ENCODE measurements at regions not wholly inside any gene's neighbourhood (a gene's known extent, or its start where the extent isn't known, plus 50 kb on each side); places are given as distances from the start of the nearest gene placed in this dataset.

- Histone ChIP-seq H3K27me3 (no peaks in the 10 kb centered on the region), H3K4me3 (no peak overlapping the region), H3K4me1 (no peaks in the 10 kb centered on the region), H3K36me3 (no peaks in the 10 kb centered on the region), H3K9me3 (peaks cover 0 to 2% of the 10 kb centered on the region in 2 donors), H3K27ac (no peak overlapping the region)
- intact Hi-C loops (cut with DNase I), result no loop called here
- TF ChIP-seq CTCF (IDR thresholded peaks at IDR 0.05), result no peak
- no peak for DNase-seq
- no peak for ATAC-seq
Observed at GRCh38 chr2:123370186-123370585, 654.9 kb upstream of the CNTNAP5 start.

- peaks cover 0 to 2% of the 10 kb centered on the region in 2 donors for H3K9me3 ChIP-seq
- DNase-seq, result no peak
Observed at GRCh38 chr2:123371535-123371934, 653.6 kb upstream of the CNTNAP5 start.

GRCh38 chr2:123380370-123380935 lies 644.6 kb upstream of the CNTNAP5 start:
- Histone ChIP-seq H3K4me3 (no peak overlapping the region), H3K9me3 (peaks cover 0 to 13% of the 10 kb centered on the region in 2 donors), H3K27me3 (no peaks in the 10 kb centered on the region), H3K4me1 (no peaks in the 10 kb centered on the region), H3K27ac (no peak overlapping the region), H3K36me3 (no peaks in the 10 kb centered on the region)
- no peak for ATAC-seq
- intact Hi-C loops (cut with DNase I), result no loop called here
- no peak for DNase-seq
- no peak for TF ChIP-seq CTCF (IDR thresholded peaks at IDR 0.05)

More at GRCh38 chr2:123371535-123371934, 653.6 kb upstream of the CNTNAP5 start:
- Histone ChIP-seq H3K4me1 (no peaks in the 10 kb centered on the region), H3K36me3 (no peaks in the 10 kb centered on the region), H3K4me3 (no peak overlapping the region), H3K27me3 (no peaks in the 10 kb centered on the region), H3K27ac (no peak overlapping the region)
- no peak for TF ChIP-seq CTCF (IDR thresholded peaks at IDR 0.05)
- intact Hi-C loops (cut with DNase I), result no loop called here
- no peak for ATAC-seq

- no peak for TF ChIP-seq CTCF (IDR thresholded peaks at IDR 0.05)
Observed at GRCh38 chr2:123415678-123416077, 609.4 kb upstream of the CNTNAP5 start.

GRCh38 chr2:123419976-123420375 lies 605.1 kb upstream of the CNTNAP5 start:
- Histone ChIP-seq H3K27me3 (no peaks in the 10 kb centered on the region), H3K9me3 (peaks cover 0 to 5% of the 10 kb centered on the region in 2 donors), H3K36me3 (no peaks in the 10 kb centered on the region), H3K4me3 (no peak overlapping the region), H3K27ac (no peak overlapping the region), H3K4me1 (no peaks in the 10 kb centered on the region)
- no peak for ATAC-seq
- intact Hi-C loops (cut with DNase I), result no loop called here
- DNase-seq, result no peak
- TF ChIP-seq CTCF (IDR thresholded peaks at IDR 0.05), result no peak

More at GRCh38 chr2:123415678-123416077, 609.4 kb upstream of the CNTNAP5 start:
- Histone ChIP-seq H3K36me3 (no peaks in the 10 kb centered on the region), H3K27ac (no peak overlapping the region), H3K4me3 (no peak overlapping the region), H3K9me3 (peaks cover 0 to 3% of the 10 kb centered on the region in 2 donors), H3K27me3 (no peaks in the 10 kb centered on the region), H3K4me1 (no peaks in the 10 kb centered on the region)
- ATAC-seq, result no peak
- DNase-seq, result no peak
- intact Hi-C loops (cut with DNase I), result no loop called here

Data from left lung (tissue), 4 donors.